ENCODE measurements at regions not wholly inside any gene's neighbourhood (a gene's known extent, or its start where the extent isn't known, plus 50 kb on each side); places are given as distances from the start of the nearest gene placed in this dataset.

DNA sequence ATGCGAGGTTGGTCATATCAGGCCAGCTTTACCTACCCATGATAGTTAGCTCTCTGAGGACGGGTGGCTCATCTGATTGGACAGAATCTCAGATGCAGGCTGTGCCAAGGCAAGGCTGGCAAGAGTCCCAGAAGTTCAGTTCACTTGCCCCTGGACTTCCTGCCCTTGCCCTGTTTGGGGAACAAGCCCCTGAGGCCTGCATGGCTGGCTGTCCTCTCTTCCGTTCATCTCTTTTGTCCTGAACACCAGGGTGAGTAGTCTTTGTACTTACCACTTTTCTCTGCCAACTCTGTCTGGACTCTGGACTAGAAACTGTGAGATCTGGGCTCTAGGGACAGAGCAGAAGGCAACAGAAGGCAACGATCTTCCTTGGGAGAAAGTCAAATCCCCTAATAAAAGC is 769.9 kb downstream of the QKI start:
- Histone ChIP-seq H3K27me3 (ENCODE audit: insufficient read depth, low read depth) (no peaks in the 10 kb centered on the region), H3K9ac (no peak overlapping the region), H2AFZ (ENCODE audit: low read depth) (no peak overlapping the region), H4K20me1 (ENCODE audit: insufficient read depth) (no peaks in the 10 kb centered on the region), H3K4me1 (ENCODE audit: low read depth, poor library complexity, severe bottlenecking) (peaks cover 6% of the 10 kb centered on the region), H3K27ac (no peak overlapping the region), H3K79me2 (ENCODE audit: insufficient read depth, low read depth) (no peaks in the 10 kb centered on the region), H3K4me3 (IDR thresholded peaks at IDR 0.05; ENCODE audit: insufficient read depth, low read depth, low read length) (no peak overlapping the region), H3K4me2 (no peak overlapping the region), H3K36me3 (ENCODE audit: insufficient read depth) (no peaks in the 10 kb centered on the region)
- TF ChIP-seq, protein P1, sequence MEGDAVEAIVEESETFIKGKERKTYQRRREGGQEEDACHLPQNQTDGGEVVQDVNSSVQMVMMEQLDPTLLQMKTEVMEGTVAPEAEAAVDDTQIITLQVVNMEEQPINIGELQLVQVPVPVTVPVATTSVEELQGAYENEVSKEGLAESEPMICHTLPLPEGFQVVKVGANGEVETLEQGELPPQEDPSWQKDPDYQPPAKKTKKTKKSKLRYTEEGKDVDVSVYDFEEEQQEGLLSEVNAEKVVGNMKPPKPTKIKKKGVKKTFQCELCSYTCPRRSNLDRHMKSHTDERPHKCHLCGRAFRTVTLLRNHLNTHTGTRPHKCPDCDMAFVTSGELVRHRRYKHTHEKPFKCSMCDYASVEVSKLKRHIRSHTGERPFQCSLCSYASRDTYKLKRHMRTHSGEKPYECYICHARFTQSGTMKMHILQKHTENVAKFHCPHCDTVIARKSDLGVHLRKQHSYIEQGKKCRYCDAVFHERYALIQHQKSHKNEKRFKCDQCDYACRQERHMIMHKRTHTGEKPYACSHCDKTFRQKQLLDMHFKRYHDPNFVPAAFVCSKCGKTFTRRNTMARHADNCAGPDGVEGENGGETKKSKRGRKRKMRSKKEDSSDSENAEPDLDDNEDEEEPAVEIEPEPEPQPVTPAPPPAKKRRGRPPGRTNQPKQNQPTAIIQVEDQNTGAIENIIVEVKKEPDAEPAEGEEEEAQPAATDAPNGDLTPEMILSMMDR (conservative IDR thresholded peaks at IDR 0.05; ENCODE audit: low read depth, low read length), result no peak

DNA sequence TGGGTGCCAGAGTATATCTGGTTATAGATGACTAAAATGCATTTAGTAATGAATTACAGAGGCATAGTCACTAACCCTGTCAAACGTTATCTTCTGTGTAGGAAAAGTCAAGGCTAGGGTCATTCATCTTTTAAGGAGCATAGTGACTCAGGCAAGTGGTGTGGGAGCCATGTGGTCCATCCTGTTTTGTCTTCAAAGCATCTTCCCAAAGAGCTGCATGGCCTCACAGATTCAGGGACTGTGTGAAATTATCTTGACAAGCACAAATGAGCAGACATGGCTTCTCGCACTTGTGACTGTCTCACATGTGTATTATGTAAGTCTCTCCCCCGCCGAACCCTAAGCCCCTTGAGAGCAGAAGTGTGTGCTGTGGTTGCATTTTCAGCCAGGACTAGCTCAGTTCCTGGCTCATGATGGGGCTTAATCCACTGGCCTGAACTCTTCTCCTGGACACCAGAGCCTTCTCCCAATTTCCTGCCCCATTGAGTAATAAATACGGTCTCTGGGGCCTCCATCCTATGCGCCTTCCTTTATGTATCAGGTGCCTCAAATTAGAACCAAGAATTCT is 769.1 kb downstream of the QKI start:
- Histone ChIP-seq H3K27me3 (ENCODE audit: insufficient read depth, low read depth) (no peaks in the 10 kb centered on the region), H3K4me3 (IDR thresholded peaks at IDR 0.05; ENCODE audit: insufficient read depth, low read depth, low read length) (no peak overlapping the region), H3K4me1 (ENCODE audit: low read depth, poor library complexity, severe bottlenecking) (peaks cover 14% of the 10 kb centered on the region), H4K20me1 (ENCODE audit: insufficient read depth) (no peaks in the 10 kb centered on the region), H3K4me2 (no peak overlapping the region), H3K79me2 (ENCODE audit: insufficient read depth, low read depth) (no peaks in the 10 kb centered on the region), H2AFZ (ENCODE audit: low read depth) (no peak overlapping the region), H3K9ac (no peak overlapping the region), H3K36me3 (ENCODE audit: insufficient read depth) (no peaks in the 10 kb centered on the region), H3K27ac (no peak overlapping the region)
- TF ChIP-seq, protein P1 (conservative IDR thresholded peaks at IDR 0.05; ENCODE audit: low read depth, low read length), result no peak

DNA sequence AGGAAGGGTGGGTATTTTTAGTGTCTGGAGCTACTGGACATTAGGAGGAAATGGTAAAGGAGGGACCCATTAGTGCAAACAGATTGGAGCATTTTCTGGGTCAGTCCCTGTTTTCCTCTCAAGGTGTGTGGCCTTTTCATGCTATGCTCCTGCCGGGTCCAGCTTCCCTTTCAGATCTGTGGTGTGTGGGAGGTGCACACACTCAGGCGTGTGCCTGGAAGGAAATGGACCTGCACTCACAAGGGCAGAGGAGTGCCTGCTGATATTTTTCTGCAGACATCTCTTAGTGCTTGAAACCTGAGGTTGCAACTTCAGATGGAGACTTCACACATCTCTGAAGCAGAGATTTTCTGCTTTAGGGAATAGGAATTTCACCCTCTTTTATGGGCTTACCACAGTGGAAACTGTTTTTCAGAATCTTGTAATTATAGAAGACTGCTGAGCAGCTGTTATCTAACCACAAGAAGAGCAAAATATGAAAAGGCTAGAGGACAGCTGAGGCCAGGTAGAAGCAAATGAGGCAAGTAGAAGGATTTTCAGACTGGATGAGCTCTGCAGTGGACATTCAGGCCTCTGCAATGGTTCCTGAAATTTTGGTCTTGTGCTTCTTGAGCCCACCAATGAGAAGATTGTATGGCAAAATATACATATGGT is 764.3 kb downstream of the QKI start:
- H3K27ac ChIP-seq, result no peak overlapping the region
- H3K9ac ChIP-seq, result no peak overlapping the region
- no peaks in the 10 kb centered on the region for H3K27me3 ChIP-seq (ENCODE audit: insufficient read depth, low read depth)
- peak overlapping the region; percentile 53; the same call in 1 of the 2 replicates for H3K4me2 ChIP-seq
- H3K79me2 ChIP-seq (ENCODE audit: insufficient read depth, low read depth), result no peaks in the 10 kb centered on the region
- H4K20me1 ChIP-seq (ENCODE audit: insufficient read depth), result no peaks in the 10 kb centered on the region
- H3K4me1 ChIP-seq (ENCODE audit: low read depth, poor library complexity, severe bottlenecking), result peaks cover 21% of the 10 kb centered on the region
- TF ChIP-seq, protein P1 (conservative IDR thresholded peaks at IDR 0.05; ENCODE audit: low read depth, low read length), result no peak
- H3K36me3 ChIP-seq (ENCODE audit: insufficient read depth), result no peaks in the 10 kb centered on the region
- no peak overlapping the region for H2AFZ ChIP-seq (ENCODE audit: low read depth)
- H3K4me3 ChIP-seq (IDR thresholded peaks at IDR 0.05; ENCODE audit: insufficient read depth, low read depth, low read length), result no peak overlapping the region

DNA sequence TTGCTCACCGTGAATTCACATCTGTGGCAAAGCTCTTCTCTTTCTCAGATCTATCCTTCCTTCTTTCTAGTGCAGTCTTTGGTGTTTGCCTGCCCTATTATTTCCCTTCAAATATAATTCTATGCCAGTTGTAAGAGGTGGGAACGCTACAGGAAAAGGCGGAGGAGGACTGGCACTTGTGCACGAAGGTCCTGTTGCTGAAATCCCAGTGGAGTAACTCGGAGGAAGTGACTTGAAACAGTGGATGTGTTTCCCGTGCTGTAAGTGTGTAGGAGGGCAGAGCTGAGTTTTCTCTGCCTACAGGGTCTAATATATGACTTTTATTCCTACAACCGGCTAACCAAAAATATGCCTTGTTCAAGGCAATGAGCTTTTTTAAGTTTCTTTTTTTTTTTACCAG is 754.8 kb downstream of the QKI start:
- H3K4me2 ChIP-seq, result no peak overlapping the region
- no peaks in the 10 kb centered on the region for H3K27me3 ChIP-seq (ENCODE audit: insufficient read depth, low read depth)
- no peaks in the 10 kb centered on the region for H3K79me2 ChIP-seq (ENCODE audit: insufficient read depth, low read depth)
- H4K20me1 ChIP-seq (ENCODE audit: insufficient read depth), result no peaks in the 10 kb centered on the region
- H3K4me1 ChIP-seq (ENCODE audit: low read depth, poor library complexity, severe bottlenecking), result no peaks in the 10 kb centered on the region
- H3K9ac ChIP-seq, result no peak overlapping the region
- H2AFZ ChIP-seq (ENCODE audit: low read depth), result no peak overlapping the region
- TF ChIP-seq, protein P1 (conservative IDR thresholded peaks at IDR 0.05; ENCODE audit: low read depth, low read length), result no peak
- no peaks in the 10 kb centered on the region for H3K36me3 ChIP-seq (ENCODE audit: insufficient read depth)
- H3K27ac ChIP-seq, result no peak overlapping the region
- no peak overlapping the region for H3K4me3 ChIP-seq (IDR thresholded peaks at IDR 0.05; ENCODE audit: insufficient read depth, low read depth, low read length)
